PC-9 (cell line): ENCODE measurements at regions not wholly inside any gene's neighbourhood (a gene's known extent, or its start where the extent isn't known, plus 50 kb on each side); places are given as distances from the start of the nearest gene placed in this dataset.

Source experiments
- BruUV-seq: library from RNA; stranded (reverse); fragments of 400-500 nt; replicated peaks from 2 replicates; lab custom pipeline; 2021; lab: Mats Ljungman, UMichigan
- CTCF ChIA-PET: fragments of 300-600 bp; sonication (Branson Sonifier 250); formaldehyde crosslinking; loops from one replicate; lab custom pipeline; 2022; ENCODE audit warnings: antibody characterized with exemption; lab: Charles Lee
- POLR2A ChIA-PET: fragments of 300-600 bp; sonication (Branson Sonifier 250); formaldehyde crosslinking; loops from one replicate; lab custom pipeline; 2022; ENCODE audit warnings: antibody characterized with exemption; ENCODE audit not compliant: unreplicated experiment; lab: Charles Lee
- DNase-seq, 2 experiments: peaks; one replicate each; pipeline versions ENCODE4 v3.0.0 to v3.0.0-alpha.2; 2015 to 2022; ENCODE audit warnings: mixed read lengths in 1 of 2
- H2AFZ ChIP-seq: fragments of 200-600 bp; sonication (generic); 2 replicates; pipeline ENCODE4 v1.8.1; 2017; ENCODE audit warnings: antibody characterized with exemption
- H3F3A ChIP-seq: fragments of 200-600 bp; sonication (generic); 2 replicates; pipeline ENCODE4 v1.8.1; 2017; ENCODE audit warnings: antibody characterized with exemption, mild to moderate bottlenecking, low read depth; ENCODE audit not compliant: insufficient read depth
- H3K27ac ChIP-seq: fragments of 200-600 bp; sonication (generic); 2 replicates; pipeline ENCODE4 v1.6.1; 2016; ENCODE audit warnings: mixed run types
- H3K27me3 ChIP-seq: fragments of 200-600 bp; sonication (generic); 2 replicates; pipeline ENCODE4 v1.6.1; 2016; ENCODE audit warnings: low read depth, mixed run types; ENCODE audit not compliant: insufficient read depth
- H3K36me3 ChIP-seq: fragments of 200-600 bp; sonication (generic); 2 replicates; pipeline ENCODE4 v1.6.1; 2016; ENCODE audit warnings: low read depth, mixed run types
- H3K4me1 ChIP-seq: fragments of 200-600 bp; sonication (generic); replicated peaks from 2 replicates; pipeline ENCODE4 v1.6.1; 2016; ENCODE audit warnings: mixed run types; ENCODE audit not compliant: insufficient read depth
- H3K4me2 ChIP-seq: fragments of 200-600 bp; sonication (generic); 2 replicates; pipeline ENCODE4 v1.6.1; 2017; ENCODE audit warnings: mixed run types
- H3K4me3 ChIP-seq: fragments of 200-600 bp; sonication (generic); 2 replicates; pipeline ENCODE4 v1.6.1; 2016; ENCODE audit warnings: mixed run types
- H3K79me2 ChIP-seq: fragments of 200-600 bp; sonication (generic); 2 replicates; pipeline ENCODE4 v1.6.1; 2017; ENCODE audit warnings: low read depth, mixed run types
- H3K9me2 ChIP-seq: fragments of 200-600 bp; sonication (generic); 2 replicates; pipeline ENCODE4 v1.8.1; 2017; ENCODE audit warnings: mild to moderate bottlenecking; ENCODE audit not compliant: insufficient read depth
- H3K9me3 ChIP-seq: fragments of 200-600 bp; sonication (generic); 2 replicates; pipeline ENCODE4 v1.8.1; 2016; ENCODE audit warnings: low read depth; ENCODE audit not compliant: insufficient read depth
- H4K20me1 ChIP-seq: fragments of 200-600 bp; sonication (generic); 2 replicates; pipeline ENCODE4 v1.8.1; 2017; ENCODE audit not compliant: insufficient read depth
- CTCF ChIP-seq: fragments of 200-600 bp; sonication (generic); conservative IDR thresholded peaks from 2 replicates; pipeline ENCODE4 v1.6.1; 2017; ENCODE audit warnings: mixed run types, antibody characterized with exemption, mild to moderate bottlenecking, moderate library complexity
- EZH2 ChIP-seq: fragments of 200-600 bp; sonication (generic); IDR thresholded peaks from 2 replicates; pipeline ENCODE4 v1.8.0; 2017; ENCODE audit warnings: antibody characterized with exemption, low read depth
- intact Hi-C: fragments of 100-400 bp; cut with micrococcal nuclease; formaldehyde crosslinking; loops from one replicate; pipeline ENCODE4 v1.10.0; 2022; ENCODE audit not compliant: unreplicated experiment

- Histone ChIP-seq H3K27ac (no peak overlapping the region), H3K27me3 (no peaks in the 10 kb centered on the region), H3K4me1 (peaks cover 9% of the 10 kb centered on the region; the same call in 1 of the 2 replicates), H3K4me2 (no peak overlapping the region), H3K9me2 (no peaks in the 10 kb centered on the region), H4K20me1 (no peaks in the 10 kb centered on the region), H3K4me3 (no peak overlapping the region), H3K9me3 (peaks cover 18% of the 10 kb centered on the region), H2AFZ (no peak overlapping the region), H3K79me2 (no peaks in the 10 kb centered on the region), H3K36me3 (no peaks in the 10 kb centered on the region), H3F3A (peaks cover 6% of the 10 kb centered on the region; the same call in 1 of the 2 replicates)
- intact Hi-C loops = no loop called here
- TF ChIP-seq EZH2 (no peak), CTCF (no peak)
- no TSS peak for BruUV-seq
- DNase-seq = no peak
- ChIA-PET CTCF (no interaction called here), POLR2A (no interaction called here)
These were observed 348.4 kb downstream of the EFNB2 start for GRCh38 chr13:106187101-106187500.

GRCh38 chr13:106186366-106187030, 349.0 kb downstream of the EFNB2 start:
- Histone ChIP-seq H3K79me2 (no peaks in the 10 kb centered on the region), H3K9me3 (peaks cover 20% of the 10 kb centered on the region), H3K4me2 (no peak overlapping the region), H3K4me1 (peaks cover 12% of the 10 kb centered on the region; the same call in 1 of the 2 replicates), H2AFZ (0 out of 2 replicates have a peak overlapping the region, but pooled peaks have one; percentile 19), H3K27me3 (no peaks in the 10 kb centered on the region), H3K27ac (no peak overlapping the region), H3K9me2 (no peaks in the 10 kb centered on the region), H3K36me3 (0 out of 2 replicates have a peak, but pooled peaks cover 3% of the 10 kb centered on the region), H4K20me1 (no peaks in the 10 kb centered on the region), H3F3A (peaks cover 11% of the 10 kb centered on the region; the same call in 1 of the 2 replicates), H3K4me3 (no peak overlapping the region)
- intact Hi-C loops = no loop called here
- CTCF ChIA-PET = no interaction called here
- POLR2A ChIA-PET = no interaction called here
- no TSS peak for BruUV-seq
- TF ChIP-seq EZH2 (no peak), CTCF (no peak)
- no peak for DNase-seq

GRCh38 chr13:106184790-106185189, 350.7 kb downstream of the EFNB2 start:
- no TSS peak for BruUV-seq
- Histone ChIP-seq H3K27ac (no peak overlapping the region), H3K27me3 (no peaks in the 10 kb centered on the region), H3K9me3 (peaks cover 26% of the 10 kb centered on the region), H3K79me2 (no peaks in the 10 kb centered on the region), H3F3A (peaks cover 11% of the 10 kb centered on the region; the same call in 1 of the 2 replicates), H2AFZ (no peak overlapping the region), H3K36me3 (0 out of 2 replicates have a peak, but pooled peaks cover 3% of the 10 kb centered on the region), H4K20me1 (no peaks in the 10 kb centered on the region), H3K4me2 (no peak overlapping the region), H3K4me3 (no peak overlapping the region), H3K4me1 (peaks cover 12% of the 10 kb centered on the region; the same call in 1 of the 2 replicates), H3K9me2 (no peaks in the 10 kb centered on the region)
- intact Hi-C loops = no loop called here
- TF ChIP-seq CTCF (no peak), EZH2 (no peak)
- POLR2A ChIA-PET = no interaction called here
- CTCF ChIA-PET = no interaction called here
- no peak for DNase-seq
